Astrocyte of the cerebellum (primary cell): ENCODE measurements at regions not wholly inside any gene's neighbourhood (a gene's known extent, or its start where the extent isn't known, plus 50 kb on each side); places are given as distances from the start of the nearest gene placed in this dataset.

ENCODE experiments used
- DNase-seq: peaks from one replicate; pipeline ENCODE4 v3.0.0-alpha.2; 2011; ENCODE audit warnings: low read depth
- H3K4me3 ChIP-seq: 2 replicates; pipeline ENCODE4 v1.5.1; 2011; ENCODE audit warnings: mild to moderate bottlenecking, low read depth, low read length, moderate library complexity
- in situ Hi-C: cut with HindIII; loops from 2 replicates; pipeline ENCODE4 v1.10.0; 2017; ENCODE audit warnings: low sequenced_read_pairs
- TF ChIP-seq, protein P1 (sequence below): IDR thresholded peaks from 2 replicates; pipeline ENCODE4 v1.5.1; 2012; ENCODE audit warnings: low read length, low read depth, moderate library complexity, mild to moderate bottlenecking; ENCODE audit errors: missing control alignments

- H3K4me3 ChIP-seq = no peak overlapping the region
- in situ Hi-C loops = no loop called here
- TF ChIP-seq, protein P1, sequence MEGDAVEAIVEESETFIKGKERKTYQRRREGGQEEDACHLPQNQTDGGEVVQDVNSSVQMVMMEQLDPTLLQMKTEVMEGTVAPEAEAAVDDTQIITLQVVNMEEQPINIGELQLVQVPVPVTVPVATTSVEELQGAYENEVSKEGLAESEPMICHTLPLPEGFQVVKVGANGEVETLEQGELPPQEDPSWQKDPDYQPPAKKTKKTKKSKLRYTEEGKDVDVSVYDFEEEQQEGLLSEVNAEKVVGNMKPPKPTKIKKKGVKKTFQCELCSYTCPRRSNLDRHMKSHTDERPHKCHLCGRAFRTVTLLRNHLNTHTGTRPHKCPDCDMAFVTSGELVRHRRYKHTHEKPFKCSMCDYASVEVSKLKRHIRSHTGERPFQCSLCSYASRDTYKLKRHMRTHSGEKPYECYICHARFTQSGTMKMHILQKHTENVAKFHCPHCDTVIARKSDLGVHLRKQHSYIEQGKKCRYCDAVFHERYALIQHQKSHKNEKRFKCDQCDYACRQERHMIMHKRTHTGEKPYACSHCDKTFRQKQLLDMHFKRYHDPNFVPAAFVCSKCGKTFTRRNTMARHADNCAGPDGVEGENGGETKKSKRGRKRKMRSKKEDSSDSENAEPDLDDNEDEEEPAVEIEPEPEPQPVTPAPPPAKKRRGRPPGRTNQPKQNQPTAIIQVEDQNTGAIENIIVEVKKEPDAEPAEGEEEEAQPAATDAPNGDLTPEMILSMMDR = no peak
These were observed 190.1 kb upstream of the VGLL2 start for GRCh38 chr6:117075218-117075617.

GRCh38 chr6:117076076-117076475 lies 189.3 kb upstream of the VGLL2 start:
- no peak for DNase-seq

More at GRCh38 chr6:117075218-117075617, 190.1 kb upstream of the VGLL2 start:
- no peak for DNase-seq

GRCh38 chr6:117077300-117077699 lies 188.1 kb upstream of the VGLL2 start:
- DNase-seq = no peak
- TF ChIP-seq, protein P1 = no peak
- H3K4me3 ChIP-seq = no peak overlapping the region
- in situ Hi-C loops = no loop called here

More at GRCh38 chr6:117076076-117076475, 189.3 kb upstream of the VGLL2 start:
- in situ Hi-C loops = no loop called here
- TF ChIP-seq, protein P1 = no peak
- no peak overlapping the region for H3K4me3 ChIP-seq

- TF ChIP-seq, protein P1 = no peak
- no peak overlapping the region for H3K4me3 ChIP-seq
- DNase-seq = no peak
- in situ Hi-C loops = no loop called here
These were observed 186.7 kb upstream of the VGLL2 start for GRCh38 chr6:117078624-117079023.

GRCh38 chr6:117079951-117080350 lies 185.4 kb upstream of the VGLL2 start:
- H3K4me3 ChIP-seq = no peak overlapping the region
- TF ChIP-seq, protein P1 = no peak
- DNase-seq = no peak
- in situ Hi-C loops = no loop called here

DNA sequence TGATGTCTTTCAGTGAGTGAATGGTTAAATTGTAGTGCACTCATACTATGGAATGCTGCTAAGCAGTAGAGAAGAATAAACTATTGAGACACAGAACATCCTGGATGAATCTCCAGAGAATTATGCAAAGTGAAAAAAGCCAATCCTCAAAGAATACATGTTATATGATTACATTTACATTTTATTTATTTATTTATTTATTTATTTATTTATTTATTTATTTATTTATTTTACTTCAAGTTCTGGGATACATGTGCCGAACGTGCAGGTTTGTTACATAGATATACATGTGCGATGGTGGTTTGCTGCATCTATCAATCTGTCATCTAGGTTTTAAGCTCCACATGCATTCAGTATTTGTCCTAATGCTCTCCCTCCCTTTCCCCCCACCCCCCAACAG lies 175.8 kb upstream of the VGLL2 start:
- TF ChIP-seq, protein P1 = no peak
- in situ Hi-C loops = no loop called here
- no peak for DNase-seq
- no peak overlapping the region for H3K4me3 ChIP-seq

DNA sequence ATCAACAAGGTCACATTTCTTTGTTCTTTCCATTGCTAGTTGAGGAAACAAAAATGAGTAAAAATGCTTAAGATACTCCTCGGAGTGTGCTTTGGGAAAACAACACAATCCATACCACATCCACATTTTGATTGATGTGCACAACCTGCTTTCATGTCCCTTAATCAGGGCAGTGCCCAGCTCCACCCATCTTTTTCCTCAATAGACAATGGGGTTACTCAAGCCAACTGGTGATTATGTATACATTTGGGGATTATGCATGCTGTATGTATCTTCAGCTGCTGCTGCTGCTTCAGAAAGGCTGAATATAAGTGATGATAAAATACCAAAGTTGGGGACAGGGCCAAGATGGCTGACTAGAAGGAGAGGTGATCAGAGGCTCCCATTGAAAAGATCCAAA lies 155.2 kb upstream of the VGLL2 start:
- in situ Hi-C loops = no loop called here
- H3K4me3 ChIP-seq = no peak overlapping the region
- no peak for DNase-seq
- TF ChIP-seq, protein P1 = no peak
